GM21381 (cell line): ENCODE measurements at regions not wholly inside any gene's neighbourhood (a gene's known extent, or its start where the extent isn't known, plus 50 kb on each side); places are given as distances from the start of the nearest gene placed in this dataset.
A peak's percentile ranks its signal among the peaks of the same experiment; 100 is the strongest.

ENCODE experiments used
- ATAC-seq: cut with Tn5 transposase; IDR thresholded peaks from one replicate; pipeline ENCODE4 v1.9.1; 2021; ENCODE audit warnings: mild to moderate bottlenecking, moderate library complexity; ENCODE audit not compliant: unreplicated experiment

DNA sequence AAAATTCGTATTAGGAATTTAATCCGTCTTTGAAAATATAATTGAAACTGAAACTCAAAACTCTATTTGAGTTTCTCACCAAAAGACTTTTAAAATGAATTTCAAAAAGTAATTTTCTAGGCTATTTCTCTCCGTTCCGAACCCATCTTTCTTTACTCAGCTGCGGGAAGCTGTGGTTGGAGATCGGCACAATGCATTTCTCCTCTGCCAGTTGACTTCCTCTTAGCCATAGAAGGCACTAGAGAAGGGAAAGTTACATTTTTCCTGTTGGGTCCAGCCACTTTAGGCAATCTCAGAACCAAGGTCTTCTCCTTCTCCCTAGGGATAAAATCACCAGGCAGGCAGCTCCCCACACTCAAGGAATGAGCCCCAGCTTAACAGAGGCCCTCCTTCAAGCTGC lies 133.6 kb upstream of the COL1A2 start:
- ATAC-seq, result no peak

DNA sequence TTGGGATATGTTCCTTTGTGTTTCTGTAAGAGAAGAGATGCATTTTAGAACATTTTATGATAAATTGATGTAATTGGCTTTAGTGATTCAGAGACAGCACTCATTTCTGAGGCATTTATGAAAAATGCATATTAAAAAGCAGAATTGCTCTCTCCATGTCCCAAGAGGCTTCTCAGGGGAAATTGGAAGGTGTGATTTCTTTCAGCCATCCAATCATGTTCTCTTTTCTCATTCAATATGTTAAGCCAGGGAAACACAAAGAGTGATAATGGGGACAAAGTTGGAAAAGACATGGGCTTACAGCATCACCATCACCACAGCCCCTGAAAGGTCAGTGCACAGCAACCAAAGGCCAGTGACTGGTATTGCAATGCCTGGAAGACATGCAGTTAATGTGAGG lies 129.9 kb upstream of the COL1A2 start:
- ATAC-seq, result no peak

- ATAC-seq, result no peak
Observed at GRCh38 chr7:94265456-94265855, 129.2 kb upstream of the COL1A2 start.

GRCh38 chr7:94266238-94266644 lies 128.5 kb upstream of the COL1A2 start:
- no peak for ATAC-seq

DNA sequence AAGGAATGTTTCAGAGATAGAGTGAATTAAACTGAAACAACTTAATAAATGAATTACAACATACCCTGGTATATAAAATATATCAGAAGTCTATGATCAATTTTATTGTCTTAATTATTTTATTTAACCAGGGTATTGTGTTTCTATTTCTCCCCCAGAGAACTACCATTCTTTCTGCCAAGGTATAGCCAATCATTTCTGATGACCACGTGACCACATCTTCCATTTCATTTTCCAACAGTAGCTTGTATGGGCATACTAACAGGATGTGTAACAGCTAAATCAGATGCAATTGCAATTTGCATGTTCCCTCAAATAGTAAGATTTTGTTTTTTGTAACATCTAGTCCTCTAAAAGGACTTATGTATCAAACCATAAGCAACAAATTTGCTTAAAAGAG lies 123.9 kb upstream of the COL1A2 start:
- ATAC-seq, result no peak

- no peak for ATAC-seq
Observed at GRCh38 chr7:94272821-94273583, 121.7 kb upstream of the COL1A2 start.

DNA sequence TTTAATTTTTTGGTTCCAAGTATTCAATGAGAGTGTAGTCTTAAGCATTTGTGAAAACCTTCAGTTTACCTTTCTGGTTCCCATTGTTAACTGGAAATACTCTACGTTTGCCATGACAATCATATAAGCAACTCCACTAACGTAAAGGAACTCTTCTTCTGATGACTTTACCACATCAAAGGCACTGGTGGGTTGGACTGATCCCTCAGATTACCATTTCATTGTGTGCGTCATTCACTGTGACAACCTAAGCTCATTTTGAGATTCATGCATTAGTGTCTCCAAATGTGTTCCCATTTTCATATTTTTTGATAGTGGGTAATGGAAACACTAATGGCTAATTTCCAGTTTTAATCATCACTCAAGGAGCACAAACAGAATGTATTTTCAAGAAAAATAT lies 119.9 kb upstream of the COL1A2 start:
- no peak for ATAC-seq

GRCh38 chr7:94276027-94276426 lies 118.7 kb upstream of the COL1A2 start:
- no peak for ATAC-seq

DNA sequence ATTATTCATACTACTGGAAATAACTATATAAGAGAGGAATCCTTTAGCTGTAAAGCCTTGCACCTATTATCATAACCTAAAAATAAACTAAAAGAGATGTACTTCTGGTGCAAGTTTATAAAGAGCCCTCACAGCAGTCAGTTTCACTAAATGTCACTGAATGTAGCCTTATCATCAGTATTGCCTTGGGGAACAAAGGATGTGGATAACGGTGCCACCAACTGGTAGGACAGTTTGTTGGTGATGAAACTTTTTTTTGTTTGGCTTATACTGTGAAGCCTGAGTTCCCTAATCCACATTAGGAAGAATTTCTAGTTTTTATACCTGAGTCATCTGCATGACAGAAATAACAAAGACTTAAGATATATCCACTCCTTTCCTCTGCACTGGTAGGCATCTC lies 117.9 kb upstream of the COL1A2 start:
- peak; percentile 52 for ATAC-seq

GRCh38 chr7:94277236-94277635 lies 117.5 kb upstream of the COL1A2 start:
- ATAC-seq, result no peak

DNA sequence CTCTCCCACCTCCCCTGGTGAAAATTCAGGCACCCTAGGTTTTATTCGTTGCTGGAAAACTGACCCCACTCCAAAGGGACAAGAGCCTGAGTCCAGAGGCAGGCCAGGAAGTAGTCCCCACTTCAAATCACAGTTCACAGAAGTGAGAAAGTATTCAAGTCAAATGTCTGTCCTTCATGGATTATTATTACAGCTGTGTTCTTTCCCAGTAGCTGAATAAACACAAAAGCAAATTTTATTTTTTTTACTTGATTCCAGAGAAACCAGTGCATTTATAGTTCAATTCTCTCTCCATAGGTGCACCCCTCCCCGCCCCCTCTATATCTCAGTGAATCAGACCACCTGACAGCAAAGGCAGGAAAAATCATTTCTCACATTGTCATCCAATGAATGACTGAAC lies 113.8 kb upstream of the COL1A2 start:
- ATAC-seq, result no peak

DNA sequence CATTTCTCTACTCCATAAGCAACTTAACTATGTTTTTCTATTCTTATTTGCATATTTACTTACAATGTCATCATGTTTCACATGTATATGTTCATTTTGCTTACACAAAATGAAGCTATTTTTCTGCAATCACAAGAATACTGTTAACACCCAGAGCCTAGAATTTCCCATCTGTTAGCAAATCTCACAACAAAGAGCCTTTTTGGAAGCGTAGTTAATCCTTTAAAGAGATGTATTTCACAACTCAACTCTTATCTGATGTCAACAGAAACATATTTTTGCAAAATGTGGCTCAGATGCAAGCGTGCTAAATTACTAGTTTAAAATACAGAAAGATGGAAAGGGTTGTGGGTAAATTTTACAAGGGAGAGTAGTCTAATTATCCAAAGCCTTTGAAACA lies 110.6 kb upstream of the COL1A2 start:
- no peak for ATAC-seq

- ATAC-seq, result no peak
Observed at GRCh38 chr7:94286111-94286510, 108.6 kb upstream of the COL1A2 start.

GRCh38 chr7:94288096-94288495 lies 106.6 kb upstream of the COL1A2 start:
- no peak for ATAC-seq

- ATAC-seq, result no peak
Observed at GRCh38 chr7:94289071-94289470, 105.6 kb upstream of the COL1A2 start.

- no peak for ATAC-seq
Observed at GRCh38 chr7:94294471-94295131, 100.1 kb upstream of the COL1A2 start.

GRCh38 chr7:94295850-94296249 lies 98.8 kb upstream of the COL1A2 start:
- ATAC-seq, result no peak

GRCh38 chr7:94296881-94297280 lies 97.8 kb upstream of the COL1A2 start:
- no peak for ATAC-seq

GRCh38 chr7:94297397-94297838 lies 97.3 kb upstream of the COL1A2 start:
- no peak for ATAC-seq

DNA sequence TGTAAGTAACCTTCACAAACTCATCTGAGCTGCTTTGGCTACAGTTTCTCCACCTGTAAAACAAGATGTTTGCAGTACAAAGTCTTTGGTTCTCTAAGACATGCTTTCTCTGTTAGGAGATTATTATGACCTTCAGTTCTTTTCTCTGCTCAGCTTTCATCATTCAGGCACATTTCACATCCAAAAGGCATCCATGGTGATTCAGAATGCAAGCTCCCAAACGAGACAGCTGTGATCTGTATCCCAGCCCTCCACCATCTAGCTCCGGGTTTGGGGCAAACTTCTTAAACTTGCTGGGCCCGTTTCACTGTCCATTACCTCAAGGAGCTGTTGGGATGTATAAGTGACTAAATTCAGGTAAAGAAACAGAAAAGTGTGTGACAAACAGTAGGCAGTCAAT lies 95.8 kb upstream of the COL1A2 start:
- no peak for ATAC-seq

DNA sequence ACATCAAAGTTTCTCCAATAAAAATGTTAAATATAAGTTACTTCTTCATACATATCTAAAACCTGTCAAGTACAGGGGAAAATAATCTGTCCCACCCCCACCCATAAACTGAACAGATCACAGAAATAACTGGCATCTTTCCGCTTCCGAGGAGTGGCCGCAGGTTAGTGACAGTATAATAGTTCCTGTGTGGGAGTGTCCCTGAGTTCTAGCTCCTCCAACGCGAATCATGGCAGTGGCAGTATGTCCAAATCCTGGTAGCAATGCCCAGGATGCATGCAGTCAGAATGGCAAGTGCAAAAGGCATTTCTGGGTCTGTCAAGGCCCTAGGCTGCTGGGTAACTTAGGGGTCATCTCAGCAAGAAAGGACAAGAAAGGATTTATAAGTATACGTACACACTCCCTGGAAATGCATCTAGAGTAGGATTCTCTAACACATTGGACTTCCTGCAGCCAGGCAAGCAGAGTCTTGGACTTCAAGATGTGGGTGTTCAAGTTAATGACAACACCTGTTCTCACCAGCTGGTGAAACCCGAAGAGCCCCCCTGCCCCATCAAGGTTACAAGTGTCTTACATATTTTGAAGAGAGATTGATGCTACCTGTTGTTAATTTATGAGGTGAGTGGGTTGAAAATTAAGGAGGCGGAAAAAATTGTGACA lies 94.4 kb upstream of the COL1A2 start:
- ATAC-seq, result no peak

DNA sequence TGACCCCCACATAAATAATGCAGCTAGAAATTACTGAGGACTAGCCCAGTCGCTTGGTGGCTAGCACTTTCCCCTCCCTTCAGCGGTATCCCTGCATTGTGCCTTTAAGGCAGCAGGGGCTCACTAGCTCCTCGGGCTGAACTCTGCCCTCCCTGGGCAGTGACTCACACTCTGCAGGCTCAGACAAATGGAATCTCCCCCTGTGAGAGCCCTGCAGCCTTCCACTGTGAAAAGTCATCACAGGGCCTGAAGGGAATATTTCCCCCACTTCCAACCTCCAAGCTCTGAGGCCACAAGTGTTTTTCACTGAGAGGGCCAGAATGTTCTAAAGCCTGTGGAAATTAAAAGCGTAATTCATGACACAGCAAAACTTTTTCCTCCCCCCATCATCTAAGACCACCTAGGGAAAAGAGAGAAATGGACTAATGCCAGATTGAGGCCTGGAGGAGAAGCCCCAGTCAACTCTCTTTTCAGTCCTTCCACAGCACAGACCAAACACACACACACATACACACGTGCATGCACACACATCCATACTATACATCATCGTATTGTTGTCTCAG lies 93.6 kb upstream of the COL1A2 start:
- no peak for ATAC-seq
